Right lobe of liver (tissue), 4 donors: ENCODE measurements at regions not wholly inside any gene's neighbourhood (a gene's known extent, or its start where the extent isn't known, plus 50 kb on each side); places are given as distances from the start of the nearest gene placed in this dataset.

Experiments
- CTCF ChIP-seq, 4 donors: fragments of 200-600 bp in 3 of 4; fragments of 450-650 bp in 1 of 4; IDR thresholded peaks; one replicate each; pipeline versions ENCODE4 v1.5.1 to v1.8.0; 2016 to 2022; ENCODE audit warnings: antibody characterized with exemption in 4 of 4, mild to moderate bottlenecking in 2 of 4
- POLR2A ChIP-seq: fragments of 450-650 bp; IDR thresholded peaks from one replicate; pipeline ENCODE4 v1.6.1; 2017; ENCODE audit warnings: antibody characterized with exemption, mild to moderate bottlenecking
- donor health status: DM: no; HTN: no; CAD: no.
- donor health status: DM: no; HTN: no; CAD: no.
- donor health status: DM: no; HTN: yes; CAD: no.

- TF ChIP-seq CTCF (IDR thresholded peaks at IDR 0.05), result no peak
- no peak for TF ChIP-seq POLR2A
Observed at GRCh38 chr20:59537991-59538390, 66.3 kb upstream of the PHACTR3 start.
